HEK293 (cell line): ENCODE measurements at regions not wholly inside any gene's neighbourhood (a gene's known extent, or its start where the extent isn't known, plus 50 kb on each side); places are given as distances from the start of the nearest gene placed in this dataset.
"Not testable (repeated sequence)": the region's sequence is repeated elsewhere in the genome, so short reads cannot be mapped to it uniquely, and the experiment has no call there.

ENCODE experiments used
- CTCF ChIA-PET: fragments of 350-600 bp; formaldehyde crosslinking; extraction: SDS; loops from one replicate; lab custom pipeline; 2021; ENCODE audit warnings: antibody characterized with exemption; lab: Yijun Ruan, JAX
- POLR2A ChIA-PET: fragments of 300-600 bp; formaldehyde crosslinking; extraction: SDS; loops from one replicate; lab custom pipeline; 2020; ENCODE audit warnings: antibody characterized with exemption, inconsistent platforms; lab: Yijun Ruan, JAX
- H3K27ac ChIP-seq: fragments of 200-500 bp; sonication (Bioruptor generic); 2 replicates; pipeline ENCODE4 v1.5.1; 2014; ENCODE audit warnings: low read depth, low read length, control low read depth, inconsistent platforms; ENCODE audit errors: extremely low read depth
- H3K36me3 ChIP-seq, 2 experiments: fragments of 200-500 bp in 1 of 2; sonication (Bioruptor generic) in 1 of 2; 1 replicate in 1 of 2; 2 replicates in 1 of 2; pipeline ENCODE4 v1.5.1; 2014 to 2017; ENCODE audit warnings: inconsistent platforms in 2 of 2, low read length in 2 of 2; ENCODE audit not compliant: control insufficient read depth in 2 of 2, insufficient read depth in 1 of 2
- H3K4me1 ChIP-seq: fragments of 200-500 bp; sonication (Bioruptor generic); 2 replicates; pipeline ENCODE4 v1.5.1; 2014; ENCODE audit warnings: mild to moderate bottlenecking, low read length, inconsistent platforms; ENCODE audit not compliant: control insufficient read depth, insufficient read depth
- H3K4me3 ChIP-seq: 2 replicates; pipeline ENCODE4 v1.5.1; 2011; ENCODE audit warnings: low read depth, mild to moderate bottlenecking, control low read depth, low read length, moderate library complexity
- H3K9me3 ChIP-seq: fragments of 200-500 bp; sonication (Bioruptor generic); 2 replicates; pipeline ENCODE4 v1.5.1; 2014; ENCODE audit warnings: low read depth, low read length, inconsistent platforms; ENCODE audit not compliant: control insufficient read depth, insufficient read depth
- GLIS2 ChIP-seq: fragments of 450-650 bp; formaldehyde crosslinking; IDR thresholded peaks from 2 replicates; pipeline ENCODE4 v1.5.1; 2016; ENCODE audit warnings: missing biosample characterization, missing genetic modification characterization
- KLF1 ChIP-seq: fragments of 450-650 bp; formaldehyde crosslinking; IDR thresholded peaks from 2 replicates; pipeline ENCODE4 v1.5.1; 2016; ENCODE audit warnings: missing biosample characterization, missing genetic modification characterization
- REST ChIP-seq: fragments of 450-650 bp; formaldehyde crosslinking; IDR thresholded peaks from 2 replicates; pipeline ENCODE4 v1.5.1; 2016; ENCODE audit warnings: missing biosample characterization, missing genetic modification characterization
- ZBTB49 ChIP-seq: fragments of 450-650 bp; formaldehyde crosslinking; IDR thresholded peaks from 2 replicates; pipeline ENCODE4 v1.5.1; 2016; ENCODE audit warnings: missing biosample characterization, missing genetic modification characterization, low read depth
- ZNF16 ChIP-seq: fragments of 450-650 bp; formaldehyde crosslinking; IDR thresholded peaks from 2 replicates; pipeline ENCODE4 v1.5.1; 2016; ENCODE audit warnings: low read depth, missing biosample characterization, missing genetic modification characterization
- ZNF223 ChIP-seq: fragments of 450-650 bp; formaldehyde crosslinking; IDR thresholded peaks from 2 replicates; pipeline ENCODE4 v1.5.1; 2016; ENCODE audit warnings: missing biosample characterization, missing genetic modification characterization
- ZNF280C ChIP-seq: fragments of 450-650 bp; formaldehyde crosslinking; IDR thresholded peaks from 2 replicates; pipeline ENCODE4 v1.5.1; 2016; ENCODE audit warnings: missing biosample characterization, missing genetic modification characterization
- ZNF488 ChIP-seq: fragments of 450-650 bp; formaldehyde crosslinking; IDR thresholded peaks from 2 replicates; pipeline ENCODE4 v1.5.1; 2016; ENCODE audit warnings: missing biosample characterization, missing genetic modification characterization
- ZNF600 ChIP-seq: fragments of 450-650 bp; formaldehyde crosslinking; IDR thresholded peaks from 2 replicates; pipeline ENCODE4 v1.5.1; 2016; ENCODE audit warnings: missing biosample characterization, missing genetic modification characterization

GRCh38 chr2:61598515-61599156 is 60.5 kb upstream of the XPO1 start:
- ChIA-PET POLR2A (interaction anchor here (0.5 to 0.6 kb wide), 2 partner anchors 26 to 83 kb away, joined by 3 read pairs; no protein-coding TSS in a partner anchor), CTCF (interaction anchor here (0.6 kb wide), 1 partner anchor 110 kb away, joined by 3 read pairs; no protein-coding TSS in a partner anchor)
- H3K4me1 ChIP-seq, H3K4me3 ChIP-seq, H3K27ac ChIP-seq, H3K36me3 ChIP-seq, H3K9me3 ChIP-seq: not testable (repeated sequence)
- TF ChIP-seq ZNF223 (tag by site-specific recombination) (peak; percentile 94), KLF1 (tag by site-specific recombination) (peak; percentile 43; the same call in 1 of the 2 replicates)

GRCh38 chr2:61597300-61598289 is 59.4 kb upstream of the XPO1 start:
- no peak overlapping the region for H3K27ac ChIP-seq
- TF ChIP-seq GLIS2 (tag by site-specific recombination) (no peak), ZBTB49 (tag by site-specific recombination) (no peak), ZNF488 (tag by site-specific recombination) (no peak)
- TF ChIP-seq, all 188 proteins: peak for 0
- no peaks in the 10 kb centered on the region for H3K9me3 ChIP-seq
- no peaks in the 10 kb centered on the region for H3K36me3 ChIP-seq
- POLR2A ChIA-PET = no interaction called here
- CTCF ChIA-PET = interaction anchor here (0.6 to 0.8 kb wide), 3 partner anchors 31 to 792 kb away, joined by 3 to 6 read pairs (median 4); no protein-coding TSS in a partner anchor
- no peaks in the 10 kb centered on the region for H3K4me1 ChIP-seq
- no peak overlapping the region for H3K4me3 ChIP-seq

- H3K9me3 ChIP-seq, CTCF ChIA-PET, H3K27ac ChIP-seq, H3K36me3 ChIP-seq, POLR2A ChIA-PET, H3K4me3 ChIP-seq, H3K4me1 ChIP-seq: not testable (repeated sequence)
These were observed 56.0 kb upstream of the XPO1 start for GRCh38 chr2:61594201-61594600.

- CTCF ChIA-PET, H3K27ac ChIP-seq, H3K36me3 ChIP-seq, POLR2A ChIA-PET, H3K4me1 ChIP-seq, H3K4me3 ChIP-seq, H3K9me3 ChIP-seq: not testable (repeated sequence)
These were observed 55.5 kb upstream of the XPO1 start for GRCh38 chr2:61593648-61594047.

GRCh38 chr2:61590214-61590613 is 52.1 kb upstream of the XPO1 start:
- Histone ChIP-seq H3K36me3 (no peaks in the 10 kb centered on the region), H3K9me3 (no peaks in the 10 kb centered on the region), H3K27ac (no peak overlapping the region), H3K4me3 (no peak overlapping the region), H3K4me1 (no peaks in the 10 kb centered on the region)
- ChIA-PET POLR2A (no interaction called here), CTCF (no interaction called here)
- TF ChIP-seq ZNF280C = no peak
- no peak for TF ChIP-seq REST (tag by site-specific recombination)
- no peak for TF ChIP-seq ZNF16
- TF ChIP-seq ZNF600 (tag by site-specific recombination) = no peak
